WTC11 (cell line): ENCODE measurements at regions not wholly inside any gene's neighbourhood (a gene's known extent, or its start where the extent isn't known, plus 50 kb on each side); places are given as distances from the start of the nearest gene placed in this dataset.

Source experiments
- ATAC-seq: fragments of 200-7000 bp; cut with Tn5 transposase; 2 replicates; pipeline ENCODE4 v1.10.0; 2021; ENCODE audit warnings: mild to moderate bottlenecking, moderate library complexity
- CTCF ChIA-PET: fragments of 300-600 bp; sonication (Branson Sonifier 250); formaldehyde crosslinking; loops from one replicate; lab custom pipeline; 2021; ENCODE audit warnings: antibody characterized with exemption; lab: Charles Lee
- POLR2A ChIA-PET: fragments of 350-600 bp; sonication (Branson Sonifier 250); formaldehyde crosslinking; loops from one replicate; lab custom pipeline; 2021; ENCODE audit warnings: antibody characterized with exemption; lab: Charles Lee
- DNase-seq: peaks from one replicate; pipeline ENCODE4 v3.0.0; 2021; ENCODE audit warnings: low spot score
- H3K27ac Mint-ChIP-seq: 2 replicates; pipeline ENCODE4 v1.8.0; 2021; ENCODE audit warnings: mixed read lengths
- H3K27me3 Mint-ChIP-seq: 2 replicates; pipeline ENCODE4 v1.8.0; 2021; ENCODE audit warnings: low read depth, mild to moderate bottlenecking, moderate library complexity, mixed read lengths
- H3K36me3 Mint-ChIP-seq: 2 replicates; pipeline ENCODE4 v1.8.0; 2021; ENCODE audit warnings: mixed read lengths
- H3K4me1 Mint-ChIP-seq: 2 replicates; pipeline ENCODE4 v1.8.0; 2022; ENCODE audit warnings: mixed read lengths
- H3K4me3 Mint-ChIP-seq: 2 replicates; pipeline ENCODE4 v1.8.0; 2021; ENCODE audit warnings: mild to moderate bottlenecking, moderate library complexity, mixed read lengths
- H3K9me3 Mint-ChIP-seq: 2 replicates; pipeline ENCODE4 v1.8.0; 2021; ENCODE audit warnings: mixed read lengths
- CDX4 ChIP-seq: fragments of 250-450 bp; sonication (Bioruptor Pico); IDR thresholded peaks from 2 replicates; pipeline ENCODE4 v1.9.0; 2021; ENCODE audit warnings: moderate library complexity, mild to moderate bottlenecking, inconsistent platforms, borderline replicate concordance
- CTCF ChIP-seq: fragments of 200-600 bp; IDR thresholded peaks from 2 replicates; pipeline ENCODE4 v1.8.0; 2022; ENCODE audit warnings: antibody characterized with exemption
- EMX1 ChIP-seq: fragments of 250-450 bp; sonication (Bioruptor Pico); IDR thresholded peaks from 2 replicates; pipeline ENCODE4 v1.8.0; 2021; ENCODE audit warnings: mild to moderate bottlenecking
- ERG ChIP-seq: fragments of 250-450 bp; sonication (Bioruptor Pico); IDR thresholded peaks from 2 replicates; pipeline ENCODE4 v1.8.0; 2021; ENCODE audit warnings: mild to moderate bottlenecking
- ETV6 ChIP-seq: sonication (generic); formaldehyde crosslinking; IDR thresholded peaks from 2 replicates; pipeline ENCODE4 v1.8.1; 2022; ENCODE audit warnings: mild to moderate bottlenecking, missing genetic modification reagents
- GABPB1 ChIP-seq: sonication (generic); formaldehyde crosslinking; IDR thresholded peaks from 2 replicates; pipeline ENCODE4 v1.8.1; 2023; ENCODE audit warnings: mild to moderate bottlenecking, missing genetic modification reagents
- HMGA2 ChIP-seq: fragments of 250-450 bp; sonication (Bioruptor Pico); IDR thresholded peaks from 2 replicates; pipeline ENCODE4 v1.4.0; 2021; ENCODE audit warnings: mild to moderate bottlenecking, moderate library complexity
- HMGXB4 ChIP-seq: sonication (generic); formaldehyde crosslinking; IDR thresholded peaks from 2 replicates; pipeline ENCODE4 v1.8.1; 2023; ENCODE audit warnings: mild to moderate bottlenecking, moderate library complexity, missing genetic modification reagents
- IRF1 ChIP-seq: sonication (generic); formaldehyde crosslinking; IDR thresholded peaks from 2 replicates; pipeline ENCODE4 v1.8.0; 2023; ENCODE audit warnings: missing genetic modification reagents
- MAX ChIP-seq: sonication (generic); formaldehyde crosslinking; IDR thresholded peaks from 2 replicates; pipeline ENCODE4 v1.8.0; 2022; ENCODE audit warnings: mild to moderate bottlenecking, missing genetic modification reagents
- MLX ChIP-seq: sonication (generic); formaldehyde crosslinking; IDR thresholded peaks from 2 replicates; pipeline ENCODE4 v1.8.1; 2023; ENCODE audit warnings: mild to moderate bottlenecking, missing genetic modification reagents, moderate library complexity
- MYBL2 ChIP-seq: sonication (generic); formaldehyde crosslinking; IDR thresholded peaks from 2 replicates; pipeline ENCODE4 v1.8.1; 2023; ENCODE audit warnings: mild to moderate bottlenecking, moderate library complexity, missing genetic modification reagents
- NR1H2 ChIP-seq: sonication (generic); formaldehyde crosslinking; IDR thresholded peaks from 2 replicates; pipeline ENCODE4 v1.9.0; 2021; ENCODE audit warnings: mild to moderate bottlenecking, moderate library complexity, missing genetic modification reagents
- OVOL2 ChIP-seq: fragments of 250-450 bp; sonication (Bioruptor Pico); IDR thresholded peaks from 2 replicates; pipeline ENCODE4 v1.9.0; 2021; ENCODE audit warnings: mild to moderate bottlenecking, borderline replicate concordance
- PRRX2 ChIP-seq: fragments of 250-450 bp; sonication (Bioruptor Pico); IDR thresholded peaks from 2 replicates; pipeline ENCODE4 v1.8.0; 2021; ENCODE audit warnings: mild to moderate bottlenecking
- RORB ChIP-seq: fragments of 250-450 bp; sonication (Bioruptor Pico); IDR thresholded peaks from 2 replicates; pipeline ENCODE4 v1.9.0; 2021; ENCODE audit warnings: mild to moderate bottlenecking
- USF2 ChIP-seq: sonication (generic); formaldehyde crosslinking; IDR thresholded peaks from 2 replicates; pipeline ENCODE4 v1.8.1; 2023; ENCODE audit warnings: mild to moderate bottlenecking, missing genetic modification reagents, moderate library complexity
- ZBTB43 ChIP-seq: sonication (generic); formaldehyde crosslinking; IDR thresholded peaks from 2 replicates; pipeline ENCODE4 v1.8.1; 2023; ENCODE audit warnings: mild to moderate bottlenecking, missing genetic modification reagents
- ZNF232 ChIP-seq: sonication (generic); formaldehyde crosslinking; IDR thresholded peaks from 2 replicates; pipeline ENCODE4 v1.8.0; 2022; ENCODE audit warnings: mild to moderate bottlenecking, missing genetic modification reagents
- ZNF532 ChIP-seq: fragments of 250-450 bp; sonication (Bioruptor Pico); IDR thresholded peaks from 2 replicates; pipeline ENCODE4 v1.9.0; 2021; ENCODE audit warnings: mild to moderate bottlenecking, borderline replicate concordance

- no peak for TF ChIP-seq ERG (CRISPR knock-in tag)
- TF ChIP-seq CDX4 (CRISPR knock-in tag), result no peak
- TF ChIP-seq MAX (CRISPR knock-in tag), result no peak
- TF ChIP-seq MLX (CRISPR knock-in tag), result no peak
- TF ChIP-seq NR1H2, result no peak
These were observed 393.0 kb upstream of the MTPN start (continued) for GRCh38 chr7:136370137-136370536.

GRCh38 chr7:136369225-136369624 lies 392.1 kb upstream of the MTPN start:
- ATAC-seq (peak; percentile 80), DNase-seq (no peak)
- Mint-ChIP-seq H3K4me3 (no peak overlapping the region), H3K27me3 (no peaks in the 10 kb centered on the region; the same call in 1 of the 2 replicates), H3K27ac (no peak overlapping the region), H3K36me3 (no peaks in the 10 kb centered on the region), H3K4me1 (no peaks in the 10 kb centered on the region), H3K9me3 (no peaks in the 10 kb centered on the region)
- TF ChIP-seq HMGA2, result no peak
- no peak for TF ChIP-seq RORB (CRISPR knock-in tag)
- TF ChIP-seq USF2 (CRISPR knock-in tag), result peak; percentile 47
- TF ChIP-seq CTCF, result no peak
- no peak for TF ChIP-seq IRF1
- TF ChIP-seq GABPB1 (CRISPR knock-in tag), result no peak
- no peak for TF ChIP-seq HMGXB4 (CRISPR knock-in tag)
- no peak for TF ChIP-seq ETV6 (CRISPR knock-in tag)
- ChIA-PET POLR2A (no interaction called here), CTCF (no interaction called here)

- Mint-ChIP-seq H3K27ac (no peak overlapping the region), H3K36me3 (no peaks in the 10 kb centered on the region), H3K27me3 (no peaks in the 10 kb centered on the region; the same call in 1 of the 2 replicates), H3K4me1 (peaks cover 3% of the 10 kb centered on the region; the same call in 1 of the 2 replicates), H3K4me3 (no peak overlapping the region), H3K9me3 (peaks cover 7% of the 10 kb centered on the region; the same call in 1 of the 2 replicates)
- CTCF ChIA-PET, result no interaction called here
- POLR2A ChIA-PET, result no interaction called here
- ATAC-seq, result no peak
- no peak for DNase-seq
- TF ChIP-seq OVOL2, result no peak
- no peak for TF ChIP-seq EMX1 (CRISPR knock-in tag)
- TF ChIP-seq ZNF532 (CRISPR knock-in tag), result no peak
- no peak for TF ChIP-seq PRRX2
- no peak for TF ChIP-seq MYBL2 (CRISPR knock-in tag)
- TF ChIP-seq ZNF232 (CRISPR knock-in tag), result no peak
- TF ChIP-seq ZBTB43 (CRISPR knock-in tag), result no peak
These were observed 382.3 kb upstream of the MTPN start for GRCh38 chr7:136359333-136359903.
